Endothelial cell of umbilical vein (primary cell): ENCODE measurements at regions not wholly inside any gene's neighbourhood (a gene's known extent, or its start where the extent isn't known, plus 50 kb on each side); places are given as distances from the start of the nearest gene placed in this dataset.

Experiments
- BruUV-seq: library from RNA; stranded (reverse); fragments of 400-500 nt; replicated peaks from 2 replicates; lab custom pipeline; 2021; lab: Mats Ljungman, UMichigan
- CTCF ChIA-PET: fragments of 300-600, 350-600 bp; sonication (Branson Sonifier 250); formaldehyde crosslinking; loops from one replicate; lab custom pipeline; 2021; ENCODE audit warnings: antibody characterized with exemption, inconsistent platforms; lab: Charles Lee
- POLR2A ChIA-PET: fragments of 300-600, 350-600 bp; sonication (Branson Sonifier 250); formaldehyde crosslinking; loops from one replicate; lab custom pipeline; 2021; ENCODE audit warnings: antibody characterized with exemption, inconsistent platforms; lab: Charles Lee
- DNase-seq: peaks from one replicate; pipeline ENCODE4 v3.0.0-alpha.2; 2011; ENCODE audit warnings: low read depth, low spot score
- FAIRE-seq: peaks from 2 replicates; lab custom pipeline; 2011; peaks lifted over from hg19 to GRCh38; lab: Jason Lieb, UNC
- H2AFZ ChIP-seq: 2 replicates; pipeline ENCODE4 v1.6.0; 2012; ENCODE audit warnings: low read depth, low read length, control low read depth, inconsistent platforms
- H3K27ac ChIP-seq: 2 replicates; pipeline ENCODE4 v1.5.1; 2011; ENCODE audit warnings: low read depth, mild to moderate bottlenecking, control low read depth, low read length, moderate library complexity; ENCODE audit not compliant: insufficient read depth
- H3K27me3 ChIP-seq, 2 experiments: 2 replicates each; pipeline versions ENCODE4 v1.6.0 to v1.6.1; 2011; ENCODE audit warnings: low read length in 2 of 2, mixed read lengths in 1 of 2; ENCODE audit not compliant: control insufficient read depth in 2 of 2, insufficient read depth in 2 of 2
- H3K36me3 ChIP-seq, 2 experiments: 2 replicates in 1 of 2; 3 replicates in 1 of 2; pipeline ENCODE4 v1.5.1; 2011; ENCODE audit warnings: low read length in 2 of 2, mild to moderate bottlenecking in 1 of 2, moderate library complexity in 1 of 2; ENCODE audit not compliant: control insufficient read depth in 2 of 2, insufficient read depth in 2 of 2; ENCODE audit errors: extremely low read depth in 1 of 2
- H3K4me1 ChIP-seq: 3 replicates; pipeline ENCODE4 v1.5.1; 2011; ENCODE audit warnings: mild to moderate bottlenecking, low read length; ENCODE audit not compliant: control insufficient read depth, insufficient read depth; ENCODE audit errors: extremely low read depth
- H3K4me2 ChIP-seq: 2 replicates; pipeline ENCODE4 v1.6.1; 2011; ENCODE audit warnings: low read length, control low read depth, mixed read lengths; ENCODE audit not compliant: insufficient read depth
- H3K4me3 ChIP-seq, 3 experiments: fragments of 200-600 bp in 1 of 3; sonication (generic), shearing (Covaris generic) in 1 of 3; replicated peaks in 1 of 3; 2 replicates each; pipeline ENCODE4 v1.5.1; 2011 to 2016; ENCODE audit warnings: control low read depth in 3 of 3, low read length in 3 of 3, mild to moderate bottlenecking in 2 of 3, inconsistent platforms in 1 of 3, low read depth in 1 of 3, moderate library complexity in 1 of 3; ENCODE audit not compliant: insufficient read depth in 1 of 3
- H3K79me2 ChIP-seq: 2 replicates; pipeline ENCODE4 v1.6.0; 2012; ENCODE audit warnings: low read length, inconsistent platforms; ENCODE audit not compliant: control insufficient read depth, insufficient read depth
- H3K9ac ChIP-seq: replicated peaks from 2 replicates; pipeline ENCODE3; 2011; ENCODE audit warnings: low read length, control low read depth; ENCODE audit not compliant: insufficient read depth; ENCODE audit errors: extremely low read depth
- H3K9me1 ChIP-seq: replicated peaks from 3 replicates; pipeline ENCODE4 v1.6.0; 2011; ENCODE audit warnings: mild to moderate bottlenecking, low read length; ENCODE audit not compliant: control insufficient read depth, insufficient read depth; ENCODE audit errors: extremely low read depth
- H3K9me3 ChIP-seq: replicated peaks from 2 replicates; pipeline ENCODE4 v1.5.1; 2012; ENCODE audit warnings: low read length, inconsistent platforms; ENCODE audit not compliant: control insufficient read depth, insufficient read depth
- H4K20me1 ChIP-seq: replicated peaks from 2 replicates; pipeline ENCODE3; 2011; ENCODE audit warnings: mild to moderate bottlenecking, low read length; ENCODE audit not compliant: control insufficient read depth, insufficient read depth; ENCODE audit errors: extremely low read depth
- EZH2 ChIP-seq: IDR thresholded peaks from 2 replicates; pipeline ENCODE4 v1.6.1; 2012; ENCODE audit warnings: borderline replicate concordance, low read depth, mild to moderate bottlenecking, moderate library complexity, low read length, inconsistent platforms; ENCODE audit not compliant: severe bottlenecking
- FOS ChIP-seq: IDR thresholded peaks from 2 replicates; pipeline ENCODE4 v1.6.1; 2011; ENCODE audit warnings: mild to moderate bottlenecking, low read length, moderate library complexity, borderline replicate concordance; ENCODE audit not compliant: insufficient read depth
- JUN ChIP-seq: IDR thresholded peaks from 2 replicates; pipeline ENCODE4 v1.6.1; 2011; ENCODE audit warnings: borderline replicate concordance, low read depth; ENCODE audit not compliant: insufficient read length, insufficient read depth
- MYC ChIP-seq: IDR thresholded peaks from one replicate; pipeline ENCODE4 v1.6.1; 2011; ENCODE audit warnings: mild to moderate bottlenecking, low read depth, low read length
- POLR2A ChIP-seq: IDR thresholded peaks from 2 replicates; pipeline ENCODE4 v1.6.1; 2012; ENCODE audit warnings: low read depth, mild to moderate bottlenecking, control low read depth, low read length
- dilution Hi-C: fragments of 300-500 bp; cut with MboI; formaldehyde crosslinking; loops from one replicate; pipeline ENCODE4 v1.15.0; 2019; ENCODE audit warnings: low sequenced_read_pairs; ENCODE audit not compliant: extremely low pct_ligation_motif_present
- intact Hi-C: fragments of 100-400 bp; cut with micrococcal nuclease; formaldehyde crosslinking; loops from one replicate; pipeline ENCODE4 v1.10.0; 2022
- TF ChIP-seq, protein P1 (sequence below): IDR thresholded peaks from 2 replicates; pipeline ENCODE4 v1.6.1; 2011; ENCODE audit not compliant: insufficient read depth, insufficient read length
- TF ChIP-seq, protein P2 (sequence below), 2 donors: IDR thresholded peaks; 1 replicate in 1 of 2; 2 replicates in 1 of 2; pipeline ENCODE4 v1.5.1; 2011; ENCODE audit warnings: low read length in 2 of 2, mild to moderate bottlenecking in 2 of 2, moderate library complexity in 2 of 2, control low read depth in 1 of 2, inconsistent platforms in 1 of 2, low read depth in 1 of 2; ENCODE audit not compliant: insufficient read depth in 1 of 2; ENCODE audit errors: extremely low read depth in 1 of 2

GRCh38 chr2:45287045-45287444 is 277.8 kb upstream of the SIX2 start:
- H4K20me1 ChIP-seq, result no peaks in the 10 kb centered on the region
- H3K9me3 ChIP-seq, result no peaks in the 10 kb centered on the region
- no TSS peak for BruUV-seq
- H3K9me1 ChIP-seq, result no peaks in the 10 kb centered on the region
- dilution Hi-C loops (no loop called here), intact Hi-C loops (no loop called here)
- no peaks in the 10 kb centered on the region for H3K27me3 ChIP-seq
- no peak overlapping the region for H3K4me2 ChIP-seq
- H3K4me1 ChIP-seq, result peaks cover 36% of the 10 kb centered on the region
- CTCF ChIA-PET, result interaction anchor here (1.7 kb wide), 1 partner anchor 24 kb away, joined by 7 read pairs; no protein-coding TSS in a partner anchor
- POLR2A ChIA-PET, result interaction anchor here (0.6 kb wide), 1 partner anchor 293 kb away, joined by 4 read pairs; no protein-coding TSS in a partner anchor
- no peaks in the 10 kb centered on the region for H3K36me3 ChIP-seq
- H3K79me2 ChIP-seq, result no peaks in the 10 kb centered on the region
- FAIRE-seq (no peak), DNase-seq (no peak)
- no peak for TF ChIP-seq POLR2A
- TF ChIP-seq, protein P1, sequence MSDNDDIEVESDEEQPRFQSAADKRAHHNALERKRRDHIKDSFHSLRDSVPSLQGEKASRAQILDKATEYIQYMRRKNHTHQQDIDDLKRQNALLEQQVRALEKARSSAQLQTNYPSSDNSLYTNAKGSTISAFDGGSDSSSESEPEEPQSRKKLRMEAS, result no peak
- TF ChIP-seq JUN, result no peak
- no peak for TF ChIP-seq FOS
- TF ChIP-seq, protein P2, sequence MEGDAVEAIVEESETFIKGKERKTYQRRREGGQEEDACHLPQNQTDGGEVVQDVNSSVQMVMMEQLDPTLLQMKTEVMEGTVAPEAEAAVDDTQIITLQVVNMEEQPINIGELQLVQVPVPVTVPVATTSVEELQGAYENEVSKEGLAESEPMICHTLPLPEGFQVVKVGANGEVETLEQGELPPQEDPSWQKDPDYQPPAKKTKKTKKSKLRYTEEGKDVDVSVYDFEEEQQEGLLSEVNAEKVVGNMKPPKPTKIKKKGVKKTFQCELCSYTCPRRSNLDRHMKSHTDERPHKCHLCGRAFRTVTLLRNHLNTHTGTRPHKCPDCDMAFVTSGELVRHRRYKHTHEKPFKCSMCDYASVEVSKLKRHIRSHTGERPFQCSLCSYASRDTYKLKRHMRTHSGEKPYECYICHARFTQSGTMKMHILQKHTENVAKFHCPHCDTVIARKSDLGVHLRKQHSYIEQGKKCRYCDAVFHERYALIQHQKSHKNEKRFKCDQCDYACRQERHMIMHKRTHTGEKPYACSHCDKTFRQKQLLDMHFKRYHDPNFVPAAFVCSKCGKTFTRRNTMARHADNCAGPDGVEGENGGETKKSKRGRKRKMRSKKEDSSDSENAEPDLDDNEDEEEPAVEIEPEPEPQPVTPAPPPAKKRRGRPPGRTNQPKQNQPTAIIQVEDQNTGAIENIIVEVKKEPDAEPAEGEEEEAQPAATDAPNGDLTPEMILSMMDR (IDR thresholded peaks at IDR 0.05; ENCODE audit: extremely low read depth in 1 of 2, insufficient read depth in 1 of 2, low read depth in 1 of 2, low read length in 2 of 2), result no peak
- TF ChIP-seq MYC, result no peak
- TF ChIP-seq EZH2, result no peak
- no peak overlapping the region for H3K9ac ChIP-seq
- H2AFZ ChIP-seq, result no peak overlapping the region
- H3K27ac ChIP-seq, result no peak overlapping the region
- H3K4me3 ChIP-seq, result no peak overlapping the region
